DND-41 (cell line): ENCODE measurements at regions not wholly inside any gene's neighbourhood (a gene's known extent, or its start where the extent isn't known, plus 50 kb on each side); places are given as distances from the start of the nearest gene placed in this dataset.

ENCODE experiments used
- ATAC-seq: fragments of 200-7000 bp; cut with Tn5 transposase; 3 replicates; pipeline ENCODE4 v1.9.1; 2021; ENCODE audit warnings: low read depth; ENCODE audit not compliant: insufficient read depth
- DNase-seq: peaks from one replicate; pipeline ENCODE4 v3.0.0-alpha.2; 2020
- H2AFZ ChIP-seq: 2 replicates; pipeline ENCODE4 v1.6.0; 2012; ENCODE audit warnings: low read depth, low read length
- H3K27ac ChIP-seq: 2 replicates; pipeline ENCODE4 v1.5.1; 2012; ENCODE audit warnings: low read length, inconsistent platforms
- H3K27me3 ChIP-seq: fragments of 200-600 bp; sonication (generic); 2 replicates; pipeline ENCODE4 v1.6.0; 2012; ENCODE audit warnings: low read length, mild to moderate bottlenecking, inconsistent platforms; ENCODE audit not compliant: insufficient read depth, poor library complexity
- H3K36me3 ChIP-seq: 2 replicates; pipeline ENCODE4 v1.5.1; 2012; ENCODE audit warnings: low read length, inconsistent platforms; ENCODE audit not compliant: insufficient read depth
- H3K4me1 ChIP-seq: 2 replicates; pipeline ENCODE4 v1.5.1; 2012; ENCODE audit warnings: mild to moderate bottlenecking, low read length; ENCODE audit not compliant: insufficient read depth
- H3K4me2 ChIP-seq: 2 replicates; pipeline ENCODE4 v1.6.0; 2012; ENCODE audit warnings: mild to moderate bottlenecking, moderate library complexity, low read length, inconsistent platforms; ENCODE audit not compliant: insufficient read depth
- H3K4me3 ChIP-seq, 2 experiments: fragments of 200-600 bp in 1 of 2; shearing (Covaris generic) in 1 of 2; 2 replicates each; pipeline ENCODE4 v1.5.1; 2012 to 2016; ENCODE audit warnings: inconsistent platforms in 2 of 2, low read length in 2 of 2, mild to moderate bottlenecking in 2 of 2, low read depth in 1 of 2, moderate library complexity in 1 of 2
- H3K79me2 ChIP-seq: 2 replicates; pipeline ENCODE4 v1.6.0; 2012; ENCODE audit warnings: low read length, inconsistent platforms; ENCODE audit not compliant: insufficient read depth
- H3K9ac ChIP-seq: 2 replicates; pipeline ENCODE4 v1.6.0; 2012; ENCODE audit warnings: low read depth, mild to moderate bottlenecking, inconsistent platforms, low read length, moderate library complexity
- H3K9me3 ChIP-seq: 2 replicates; pipeline ENCODE4 v1.5.1; 2012; ENCODE audit warnings: low read length, moderate library complexity, mild to moderate bottlenecking, inconsistent platforms; ENCODE audit not compliant: insufficient read depth, severe bottlenecking
- H4K20me1 ChIP-seq: 2 replicates; pipeline ENCODE4 v1.6.0; 2012; ENCODE audit warnings: low read length; ENCODE audit not compliant: insufficient read depth
- CTCF ChIP-seq: IDR thresholded peaks from 2 replicates; pipeline ENCODE4 v1.5.1; 2012; ENCODE audit warnings: borderline replicate concordance, low read length, moderate library complexity, mild to moderate bottlenecking; ENCODE audit not compliant: poor library complexity, severe bottlenecking; ENCODE audit errors: extremely low read depth
- EZH2 ChIP-seq: IDR thresholded peaks from 3 replicates; pipeline ENCODE4 v1.6.1; 2012; ENCODE audit warnings: borderline replicate concordance, low read depth, mild to moderate bottlenecking, moderate library complexity, low read length, inconsistent platforms; ENCODE audit not compliant: severe bottlenecking

GRCh38 chr15:47188758-47189507, 528.4 kb upstream of the SEMA6D start:
- no peak overlapping the region for H3K4me2 ChIP-seq
- no peak overlapping the region for H3K4me3 ChIP-seq
- no peak overlapping the region for H2AFZ ChIP-seq
- no peaks in the 10 kb centered on the region for H4K20me1 ChIP-seq
- DNase-seq (no peak), ATAC-seq (no peak)
- H3K36me3 ChIP-seq, result no peaks in the 10 kb centered on the region
- no peak for TF ChIP-seq CTCF
- no peak for TF ChIP-seq EZH2
- no peaks in the 10 kb centered on the region for H3K9me3 ChIP-seq
- H3K27ac ChIP-seq, result no peak overlapping the region
- no peaks in the 10 kb centered on the region for H3K27me3 ChIP-seq
- no peak overlapping the region for H3K9ac ChIP-seq
- H3K4me1 ChIP-seq, result no peaks in the 10 kb centered on the region
- no peaks in the 10 kb centered on the region for H3K79me2 ChIP-seq

GRCh38 chr15:47194718-47195117, 522.6 kb upstream of the SEMA6D start:
- H3K4me1 ChIP-seq, result no peaks in the 10 kb centered on the region
- ATAC-seq, result no peak
- H3K27me3 ChIP-seq, result no peaks in the 10 kb centered on the region
- no peaks in the 10 kb centered on the region for H3K9me3 ChIP-seq
- no peak for DNase-seq
- no peaks in the 10 kb centered on the region for H3K36me3 ChIP-seq
- H4K20me1 ChIP-seq, result no peaks in the 10 kb centered on the region
- H3K27ac ChIP-seq, result no peak overlapping the region
- H2AFZ ChIP-seq, result no peak overlapping the region
- no peak overlapping the region for H3K4me3 ChIP-seq
- no peak overlapping the region for H3K4me2 ChIP-seq
- TF ChIP-seq EZH2 (no peak), CTCF (no peak)
- H3K79me2 ChIP-seq, result no peaks in the 10 kb centered on the region
- no peak overlapping the region for H3K9ac ChIP-seq

GRCh38 chr15:47196048-47196447, 521.3 kb upstream of the SEMA6D start:
- Histone ChIP-seq H3K36me3 (no peaks in the 10 kb centered on the region), H3K4me2 (no peak overlapping the region), H3K27me3 (no peaks in the 10 kb centered on the region), H4K20me1 (no peaks in the 10 kb centered on the region), H3K27ac (no peak overlapping the region), H3K9ac (no peak overlapping the region), H3K4me3 (no peak overlapping the region), H3K9me3 (no peaks in the 10 kb centered on the region), H3K79me2 (no peaks in the 10 kb centered on the region), H2AFZ (no peak overlapping the region), H3K4me1 (no peaks in the 10 kb centered on the region)
- peak; percentile 51 for DNase-seq
- TF ChIP-seq EZH2 (no peak), CTCF (peak; percentile 77)
- ATAC-seq, result peak; percentile 70; the same call in 2 of the 3 replicates
